ENCODE measurements at regions not wholly inside any gene's neighbourhood (a gene's known extent, or its start where the extent isn't known, plus 50 kb on each side); places are given as distances from the start of the nearest gene placed in this dataset.

DNA sequence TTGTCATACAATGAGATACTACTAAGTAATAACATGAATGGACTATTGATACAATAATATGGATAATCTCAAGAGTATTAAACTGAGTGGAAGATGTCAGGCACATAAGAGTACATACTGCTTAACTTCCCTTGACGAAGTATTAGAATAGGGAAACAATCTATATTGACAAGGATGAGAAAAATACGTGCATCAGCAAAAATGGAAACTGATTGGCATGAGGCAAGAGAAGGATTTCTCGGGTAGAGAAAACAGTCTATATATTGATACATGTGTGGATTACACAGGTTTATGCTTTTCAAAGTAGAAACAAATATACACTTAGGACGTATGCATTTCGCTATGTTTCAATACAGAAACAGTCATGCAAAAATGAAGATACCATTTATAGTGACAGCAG is 57.4 kb downstream of the PRR20E start:
- Histone ChIP-seq H4K20me1 (ENCODE audit: insufficient read depth) (no peaks in the 10 kb centered on the region), H3K27me3 (ENCODE audit: insufficient read depth, low read length) (no peaks in the 10 kb centered on the region), H3K4me3 (replicated peaks in 1 of 2; ENCODE audit: low read depth in 1 of 2, low read length in 2 of 2) (no peak overlapping the region), H3K4me2 (ENCODE audit: low read length) (no peak overlapping the region), H3K79me2 (ENCODE audit: insufficient read depth, low read length) (no peaks in the 10 kb centered on the region), H3K9me3 (ENCODE audit: control insufficient read depth in 1 of 2, insufficient read depth in 1 of 2, low read depth in 1 of 2, low read length in 2 of 2) (peaks cover 0 to 8% of the 10 kb centered on the region in 2 experiments; a peak in 3 of 4 replicates), H3K9ac (ENCODE audit: low read length) (no peak overlapping the region), H3K9me2 (ENCODE audit: insufficient read depth) (no peaks in the 10 kb centered on the region), H3K27ac (ENCODE audit: low read depth, low read length) (no peak overlapping the region), H3K36me3 (ENCODE audit: control insufficient read depth in 1 of 2, insufficient read depth in 2 of 2, low read length in 2 of 2) (no peaks in the 10 kb centered on the region), H3K4me1 (ENCODE audit: control insufficient read depth in 1 of 2, insufficient read depth in 2 of 2, low read length in 2 of 2) (no peaks in the 10 kb centered on the region), H2AFZ (ENCODE audit: low read depth, low read length, poor library complexity, severe bottlenecking) (no peak overlapping the region)
- TF ChIP-seq, protein P1, sequence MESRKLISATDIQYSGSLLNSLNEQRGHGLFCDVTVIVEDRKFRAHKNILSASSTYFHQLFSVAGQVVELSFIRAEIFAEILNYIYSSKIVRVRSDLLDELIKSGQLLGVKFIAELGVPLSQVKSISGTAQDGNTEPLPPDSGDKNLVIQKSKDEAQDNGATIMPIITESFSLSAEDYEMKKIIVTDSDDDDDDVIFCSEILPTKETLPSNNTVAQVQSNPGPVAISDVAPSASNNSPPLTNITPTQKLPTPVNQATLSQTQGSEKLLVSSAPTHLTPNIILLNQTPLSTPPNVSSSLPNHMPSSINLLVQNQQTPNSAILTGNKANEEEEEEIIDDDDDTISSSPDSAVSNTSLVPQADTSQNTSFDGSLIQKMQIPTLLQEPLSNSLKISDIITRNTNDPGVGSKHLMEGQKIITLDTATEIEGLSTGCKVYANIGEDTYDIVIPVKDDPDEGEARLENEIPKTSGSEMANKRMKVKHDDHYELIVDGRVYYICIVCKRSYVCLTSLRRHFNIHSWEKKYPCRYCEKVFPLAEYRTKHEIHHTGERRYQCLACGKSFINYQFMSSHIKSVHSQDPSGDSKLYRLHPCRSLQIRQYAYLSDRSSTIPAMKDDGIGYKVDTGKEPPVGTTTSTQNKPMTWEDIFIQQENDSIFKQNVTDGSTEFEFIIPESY (IDR thresholded peaks at IDR 0.05; ENCODE audit: extremely low read depth, insufficient replicate concordance, low read length), result no peak
- TF ChIP-seq, protein P2, sequence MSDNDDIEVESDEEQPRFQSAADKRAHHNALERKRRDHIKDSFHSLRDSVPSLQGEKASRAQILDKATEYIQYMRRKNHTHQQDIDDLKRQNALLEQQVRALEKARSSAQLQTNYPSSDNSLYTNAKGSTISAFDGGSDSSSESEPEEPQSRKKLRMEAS (IDR thresholded peaks at IDR 0.05), result no peak
- TF ChIP-seq TCF7L2 (IDR thresholded peaks at IDR 0.05; ENCODE audit: borderline replicate concordance, extremely low read depth, insufficient read depth, insufficient read length), result no peak
- TF ChIP-seq POLR2AphosphoS5 (IDR thresholded peaks at IDR 0.05; ENCODE audit: low read depth, low read length), result no peak
- no peak for TF ChIP-seq CBX3 (IDR thresholded peaks at IDR 0.05; ENCODE audit: low read depth)
- TF ChIP-seq EGR1 (IDR thresholded peaks at IDR 0.05; ENCODE audit: low read depth), result no peak
- TF ChIP-seq, protein P3, sequence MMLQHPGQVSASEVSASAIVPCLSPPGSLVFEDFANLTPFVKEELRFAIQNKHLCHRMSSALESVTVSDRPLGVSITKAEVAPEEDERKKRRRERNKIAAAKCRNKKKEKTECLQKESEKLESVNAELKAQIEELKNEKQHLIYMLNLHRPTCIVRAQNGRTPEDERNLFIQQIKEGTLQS (IDR thresholded peaks at IDR 0.05), result no peak
- no peak for TF ChIP-seq POLR2A (IDR thresholded peaks at IDR 0.05; ENCODE audit: borderline replicate concordance, extremely low read depth, insufficient read depth, insufficient read length)
- no peak for TF ChIP-seq SP1 (IDR thresholded peaks at IDR 0.05; ENCODE audit: low read depth)
- TF ChIP-seq CEBPB (IDR thresholded peaks at IDR 0.05; ENCODE audit: low read depth), result no peak
- no peak for TF ChIP-seq YY1 (IDR thresholded peaks at IDR 0.05; ENCODE audit: extremely low read depth, insufficient replicate concordance, low read depth, low read length)
- TF ChIP-seq JUND (IDR thresholded peaks at IDR 0.05), result no peak
- no peak for TF ChIP-seq SRF (IDR thresholded peaks at IDR 0.05; ENCODE audit: low read depth)
- no peak for TF ChIP-seq RAD21 (IDR thresholded peaks at IDR 0.05; ENCODE audit: low read depth)
- TF ChIP-seq ELF1 (IDR thresholded peaks at IDR 0.05; ENCODE audit: borderline replicate concordance, low read depth), result no peak
- TF ChIP-seq SIN3A (IDR thresholded peaks at IDR 0.05; ENCODE audit: low read depth), result no peak
- RAD21 ChIA-PET (ENCODE audit: low non-redundant PET in 1 of 2, low total read pairs in 2 of 2, uncharacterized antibody in 2 of 2, unreplicated experiment in 2 of 2), result no interaction called here
- CTCF ChIA-PET, result no interaction called here
- intact Hi-C loops (cut with micrococcal nuclease), result no loop called here
- POLR2A ChIA-PET, result no interaction called here
- DNase-seq (ENCODE audit: low read depth, low spot score) (no peak), ATAC-seq (no peak)
- no TSS peak for BruUV-seq (replicated peaks)
